Memory B cell (primary cell): ENCODE measurements at regions not wholly inside any gene's neighbourhood (a gene's known extent, or its start where the extent isn't known, plus 50 kb on each side); places are given as distances from the start of the nearest gene placed in this dataset.
A peak's percentile ranks its signal among the peaks of the same experiment; 100 is the strongest.

Experiments used
- ATAC-seq: fragments of 150-1000 bp; cut with Tn5 transposase; 2 replicates; pipeline ENCODE4 v1.10.0; 2021; ENCODE audit warnings: low read depth, mild to moderate bottlenecking, moderate library complexity
- DNase-seq, 2 donors: peaks; one replicate each; pipeline ENCODE4 v3.0.0; 2022; ENCODE audit warnings: low spot score in 2 of 2
- H3K27ac Mint-ChIP-seq: one replicate; pipeline ENCODE4 v1.8.0; 2022; ENCODE audit warnings: mild to moderate bottlenecking, moderate library complexity, mixed read lengths
- H3K27me3 Mint-ChIP-seq: one replicate; pipeline ENCODE4 v1.8.0; 2022; ENCODE audit warnings: mixed read lengths
- H3K36me3 Mint-ChIP-seq: one replicate; pipeline ENCODE4 v1.8.0; 2022; ENCODE audit warnings: mild to moderate bottlenecking, mixed read lengths
- H3K4me1 Mint-ChIP-seq: one replicate; pipeline ENCODE4 v1.8.0; 2022; ENCODE audit warnings: mixed read lengths
- H3K4me3 Mint-ChIP-seq: one replicate; pipeline ENCODE4 v1.8.0; 2022; ENCODE audit warnings: mild to moderate bottlenecking, moderate library complexity, mixed read lengths
- H3K9me3 Mint-ChIP-seq: one replicate; pipeline ENCODE4 v1.8.0; 2022; ENCODE audit warnings: mixed read lengths

GRCh38 chr1:13935336-13935735 lies 235.3 kb downstream of the PRDM2 start:
- H3K27ac Mint-ChIP-seq, result no peak overlapping the region
- H3K27me3 Mint-ChIP-seq, result peaks cover 5% of the 10 kb centered on the region
- DNase-seq, result no peak
- H3K4me3 Mint-ChIP-seq, result no peak overlapping the region
- ATAC-seq, result no peak
- H3K36me3 Mint-ChIP-seq, result peaks cover 3% of the 10 kb centered on the region
- H3K4me1 Mint-ChIP-seq, result no peaks in the 10 kb centered on the region
- H3K9me3 Mint-ChIP-seq, result no peaks in the 10 kb centered on the region

GRCh38 chr1:13941315-13941714 lies 241.3 kb downstream of the PRDM2 start:
- H3K27ac Mint-ChIP-seq, result no peak overlapping the region

DNA sequence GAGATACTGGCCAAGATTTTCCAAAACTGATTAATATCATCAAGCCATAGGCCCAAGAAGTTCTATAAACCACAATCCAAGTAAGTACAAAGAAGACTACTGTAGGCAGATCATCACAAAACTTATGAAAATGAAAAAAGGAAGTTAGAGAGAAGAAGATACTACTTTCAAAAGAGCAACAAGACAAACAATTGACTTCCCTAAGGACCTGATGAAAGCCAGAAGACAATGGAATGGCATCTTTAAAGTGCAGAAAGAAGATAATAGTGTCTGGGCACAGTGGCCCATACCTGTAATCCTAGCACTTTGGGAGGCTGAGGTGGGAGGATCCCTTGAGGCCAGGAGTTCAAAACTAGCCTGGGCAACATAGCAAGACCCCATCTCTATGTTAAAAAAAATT lies 243.1 kb downstream of the PRDM2 start:
- H3K27ac Mint-ChIP-seq, result no peak overlapping the region
- H3K4me3 Mint-ChIP-seq, result no peak overlapping the region
- H3K9me3 Mint-ChIP-seq, result peaks cover 8% of the 10 kb centered on the region
- ATAC-seq, result no peak
- H3K36me3 Mint-ChIP-seq, result peaks cover 5% of the 10 kb centered on the region
- no peak for DNase-seq
- no peaks in the 10 kb centered on the region for H3K4me1 Mint-ChIP-seq
- peaks cover 8% of the 10 kb centered on the region for H3K27me3 Mint-ChIP-seq

More at GRCh38 chr1:13941315-13941714, 241.3 kb downstream of the PRDM2 start:
- H3K9me3 Mint-ChIP-seq, result peaks cover 8% of the 10 kb centered on the region
- DNase-seq (no peak), ATAC-seq (no peak)
- H3K4me3 Mint-ChIP-seq, result no peak overlapping the region
- H3K27me3 Mint-ChIP-seq, result peaks cover 5% of the 10 kb centered on the region
- H3K36me3 Mint-ChIP-seq, result peaks cover 7% of the 10 kb centered on the region
- no peaks in the 10 kb centered on the region for H3K4me1 Mint-ChIP-seq

DNA sequence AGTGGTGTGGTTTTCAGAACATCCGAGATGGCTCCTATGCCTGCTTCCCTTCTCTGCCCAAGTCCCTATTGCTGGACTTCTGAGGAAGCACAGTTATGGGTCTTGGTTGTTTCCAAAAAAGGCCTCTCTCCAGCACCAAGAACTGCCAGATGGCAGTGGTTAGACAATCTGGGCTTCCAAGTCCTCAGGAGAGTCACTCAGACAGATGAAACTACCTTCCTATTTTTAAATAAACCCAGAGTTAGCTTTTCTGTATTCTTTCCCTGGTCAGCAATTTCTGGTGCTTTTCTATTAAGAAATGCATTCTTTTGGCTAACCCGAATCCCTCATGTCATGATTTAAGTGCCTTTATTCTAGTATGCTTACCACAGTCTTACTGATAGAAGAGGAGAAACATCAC lies 245.9 kb downstream of the PRDM2 start:
- H3K4me1 Mint-ChIP-seq, result no peaks in the 10 kb centered on the region
- H3K36me3 Mint-ChIP-seq, result peaks cover 3% of the 10 kb centered on the region
- H3K27ac Mint-ChIP-seq, result no peak overlapping the region
- peaks cover 13% of the 10 kb centered on the region for H3K27me3 Mint-ChIP-seq
- DNase-seq (no peak), ATAC-seq (no peak)
- H3K9me3 Mint-ChIP-seq, result peaks cover 8% of the 10 kb centered on the region
- H3K4me3 Mint-ChIP-seq, result no peak overlapping the region

GRCh38 chr1:13947658-13948057 lies 247.7 kb downstream of the PRDM2 start:
- Mint-ChIP-seq H3K4me3 (no peak overlapping the region), H3K9me3 (peaks cover 6% of the 10 kb centered on the region), H3K27ac (no peak overlapping the region), H3K36me3 (peaks cover 3% of the 10 kb centered on the region), H3K27me3 (peaks cover 13% of the 10 kb centered on the region), H3K4me1 (no peaks in the 10 kb centered on the region)
- no peak for ATAC-seq
- no peak for DNase-seq

- Mint-ChIP-seq H3K4me3 (no peak overlapping the region), H3K9me3 (peaks cover 1% of the 10 kb centered on the region), H3K27me3 (peaks cover 13% of the 10 kb centered on the region), H3K4me1 (no peaks in the 10 kb centered on the region), H3K36me3 (no peaks in the 10 kb centered on the region), H3K27ac (no peak overlapping the region)
- ATAC-seq (no peak), DNase-seq (no peak)
Measured at GRCh38 chr1:13948396-13948795, 248.4 kb downstream of the PRDM2 start.

DNA sequence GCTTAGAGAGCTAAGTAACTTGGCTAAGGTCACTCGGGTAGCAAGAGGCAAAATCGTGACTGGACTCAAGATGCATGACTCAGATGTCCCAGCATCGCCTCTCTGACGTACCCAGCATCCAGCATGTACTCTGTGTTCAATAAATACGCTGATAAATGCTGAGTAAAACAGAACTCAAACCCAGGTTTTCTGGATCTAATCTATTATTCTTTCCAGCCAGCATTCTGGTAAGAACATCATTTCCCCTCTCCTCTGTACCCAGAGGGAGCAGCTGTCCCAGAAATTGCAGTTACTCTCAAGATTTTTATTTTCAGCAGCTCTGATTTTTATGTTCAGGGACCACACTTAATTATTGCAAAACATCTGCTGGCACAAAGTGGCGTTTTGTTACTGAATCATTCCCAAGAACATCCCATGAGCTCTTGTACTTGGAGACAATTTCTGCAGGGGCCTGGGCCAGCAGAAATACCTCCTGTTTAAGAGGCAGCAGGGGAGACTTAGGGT lies 249.0 kb downstream of the PRDM2 start:
- Mint-ChIP-seq H3K9me3 (peaks cover under 1% of the 10 kb centered on the region), H3K4me3 (no peak overlapping the region), H3K4me1 (no peaks in the 10 kb centered on the region), H3K27ac (no peak overlapping the region), H3K27me3 (peaks cover 13% of the 10 kb centered on the region), H3K36me3 (no peaks in the 10 kb centered on the region)
- DNase-seq, result no peak
- ATAC-seq, result no peak

GRCh38 chr1:13949546-13949945 lies 249.6 kb downstream of the PRDM2 start:
- no peak for DNase-seq
- H3K36me3 Mint-ChIP-seq, result no peaks in the 10 kb centered on the region
- no peaks in the 10 kb centered on the region for H3K9me3 Mint-ChIP-seq
- no peak for ATAC-seq
- H3K27ac Mint-ChIP-seq, result no peak overlapping the region
- peaks cover 13% of the 10 kb centered on the region for H3K27me3 Mint-ChIP-seq
- no peaks in the 10 kb centered on the region for H3K4me1 Mint-ChIP-seq
- H3K4me3 Mint-ChIP-seq, result no peak overlapping the region

- H3K27ac Mint-ChIP-seq, result no peak overlapping the region
- H3K4me3 Mint-ChIP-seq, result no peak overlapping the region
- ATAC-seq (no peak), DNase-seq (no peak)
- peaks cover 11% of the 10 kb centered on the region for H3K27me3 Mint-ChIP-seq
- no peaks in the 10 kb centered on the region for H3K4me1 Mint-ChIP-seq
- H3K9me3 Mint-ChIP-seq, result no peaks in the 10 kb centered on the region
- H3K36me3 Mint-ChIP-seq, result no peaks in the 10 kb centered on the region
Measured at GRCh38 chr1:13950637-13951036, 250.6 kb downstream of the PRDM2 start.

DNA sequence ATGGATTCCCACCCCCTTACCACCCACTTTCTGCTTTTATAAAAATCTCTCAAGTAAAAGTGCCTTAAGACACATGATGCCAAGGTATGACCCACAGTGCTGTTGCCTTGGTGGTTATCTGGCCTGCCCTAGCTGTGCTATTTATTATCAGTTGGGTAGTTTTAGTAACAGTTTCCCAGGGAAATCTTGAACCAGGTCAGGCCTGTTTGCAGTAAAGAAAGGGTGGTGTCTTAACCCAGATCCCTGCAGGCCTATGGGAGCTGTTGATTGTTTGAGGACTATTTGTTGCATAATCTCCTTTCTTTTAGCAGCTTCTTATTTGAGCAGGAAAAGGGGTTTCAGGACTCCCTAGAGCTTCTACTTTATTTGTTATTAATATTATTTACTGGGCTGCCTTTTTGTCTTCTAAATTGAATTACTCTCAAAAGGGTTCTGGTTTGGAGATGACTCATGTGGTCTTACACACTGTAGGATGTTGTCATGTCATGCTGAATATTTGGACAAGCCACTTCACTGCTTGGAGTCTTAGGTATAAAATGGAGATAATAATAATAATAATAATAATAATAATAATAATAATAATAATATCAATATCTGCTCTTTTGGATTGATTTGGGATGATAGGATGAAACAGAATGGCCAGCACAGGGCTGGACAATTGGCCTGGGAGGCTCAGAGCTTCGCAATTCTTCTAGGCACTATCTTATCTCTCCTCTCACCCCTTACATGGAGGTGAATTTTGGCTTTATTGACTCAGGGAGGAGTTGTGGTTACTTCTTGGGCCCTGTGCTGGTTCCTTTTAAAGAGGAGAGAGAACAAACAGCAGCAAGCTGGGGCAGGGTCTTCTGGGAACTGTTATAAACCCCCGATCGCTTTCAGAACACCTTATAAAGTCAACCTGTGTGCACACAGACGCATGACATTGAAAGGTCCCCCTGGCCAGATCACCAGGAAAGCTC lies 252.1 kb downstream of the PRDM2 start:
- no peak for DNase-seq
- H3K27me3 Mint-ChIP-seq, result peaks cover 9% of the 10 kb centered on the region
- no peaks in the 10 kb centered on the region for H3K36me3 Mint-ChIP-seq

GRCh38 chr1:13952985-13953384 lies 253.0 kb downstream of the PRDM2 start:
- no peaks in the 10 kb centered on the region for H3K36me3 Mint-ChIP-seq
- H3K4me1 Mint-ChIP-seq, result no peaks in the 10 kb centered on the region
- H3K27me3 Mint-ChIP-seq, result peaks cover 8% of the 10 kb centered on the region
- no peak overlapping the region for H3K27ac Mint-ChIP-seq
- DNase-seq (no peak), ATAC-seq (no peak)
- H3K4me3 Mint-ChIP-seq, result no peak overlapping the region
- no peaks in the 10 kb centered on the region for H3K9me3 Mint-ChIP-seq

More for the DNA sequence above, 252.1 kb downstream of the PRDM2 start:
- H3K27ac Mint-ChIP-seq, result no peak overlapping the region
- no peaks in the 10 kb centered on the region for H3K9me3 Mint-ChIP-seq
- no peak overlapping the region for H3K4me3 Mint-ChIP-seq
- no peak for ATAC-seq
- no peaks in the 10 kb centered on the region for H3K4me1 Mint-ChIP-seq

DNA sequence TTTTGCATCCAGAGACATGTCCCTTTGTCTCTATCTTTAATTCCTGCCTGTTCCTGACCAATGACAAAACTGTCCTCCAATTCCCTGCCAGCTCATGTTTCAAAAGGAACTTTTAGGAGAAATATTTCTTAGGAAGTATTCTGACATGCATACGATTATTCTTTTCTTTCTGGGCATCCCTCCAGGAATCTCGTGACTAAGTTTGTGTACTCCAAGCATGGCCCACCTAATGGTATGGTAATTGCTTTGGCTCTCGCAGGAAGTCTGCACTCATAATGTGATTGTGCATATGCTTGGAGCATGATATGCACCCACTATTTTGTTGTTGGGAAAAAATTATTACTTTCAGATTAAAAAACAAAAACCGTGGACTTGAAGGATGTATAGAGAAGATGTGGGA lies 256.4 kb downstream of the PRDM2 start:
- Mint-ChIP-seq H3K36me3 (no peaks in the 10 kb centered on the region), H3K9me3 (no peaks in the 10 kb centered on the region), H3K4me3 (no peak overlapping the region), H3K27ac (no peak overlapping the region), H3K4me1 (no peaks in the 10 kb centered on the region), H3K27me3 (peaks cover 6% of the 10 kb centered on the region)
- DNase-seq, result no peak
- no peak for ATAC-seq

DNA sequence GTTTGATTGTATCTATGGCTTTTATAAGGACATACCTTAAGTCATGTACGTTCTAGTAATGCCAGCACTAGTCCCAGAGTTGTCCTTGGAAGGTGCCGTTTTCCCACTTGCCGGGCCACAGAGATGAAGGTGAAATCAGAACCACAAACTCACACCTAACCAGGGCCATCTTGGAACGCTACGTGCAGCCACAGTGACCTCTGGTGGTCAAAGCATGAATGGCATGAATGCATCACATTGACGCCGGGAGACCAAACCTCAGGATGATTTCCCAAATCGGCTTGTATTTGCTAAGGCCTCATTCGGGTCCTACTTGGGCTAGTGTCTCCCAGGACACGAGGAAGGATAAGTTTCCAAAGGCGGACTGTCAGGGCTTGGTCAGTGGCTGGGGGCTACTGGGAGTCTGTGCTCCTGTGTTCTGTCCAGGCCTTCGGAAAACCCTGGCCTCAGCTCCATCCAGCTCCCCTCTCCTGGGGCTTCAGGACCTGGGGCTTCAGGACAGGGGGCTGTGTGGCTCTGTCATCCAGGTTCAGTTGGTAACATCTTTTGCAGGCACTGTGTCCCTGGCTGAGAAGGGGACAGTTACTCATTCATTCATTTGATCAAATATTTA lies 260.5 kb downstream of the PRDM2 start:
- peak; percentile 45 for ATAC-seq

DNA sequence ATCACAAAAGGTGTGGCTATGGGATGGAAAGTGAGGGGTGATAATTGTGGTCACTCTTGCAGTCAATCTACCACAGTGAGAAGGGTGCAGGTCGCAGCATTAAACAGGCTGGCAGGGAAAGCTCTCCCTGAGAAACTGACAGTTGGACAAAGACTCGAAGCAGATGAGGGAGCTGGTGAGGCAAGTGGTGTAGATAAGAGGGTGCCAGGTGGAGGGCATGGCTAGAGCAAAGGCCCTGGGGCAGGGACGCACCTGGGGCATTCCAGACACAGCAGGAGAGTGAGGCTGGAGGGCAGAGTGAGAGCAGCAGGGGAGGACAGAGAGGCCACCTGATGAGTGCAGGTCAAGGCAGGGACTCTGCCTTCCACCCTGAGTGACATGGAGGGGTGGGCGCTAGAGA lies 264.8 kb downstream of the PRDM2 start:
- H3K36me3 Mint-ChIP-seq, result no peaks in the 10 kb centered on the region
- H3K9me3 Mint-ChIP-seq, result no peaks in the 10 kb centered on the region
- H3K27me3 Mint-ChIP-seq, result peaks cover 21% of the 10 kb centered on the region

More for the DNA sequence above, 260.5 kb downstream of the PRDM2 start:
- Mint-ChIP-seq H3K4me1 (no peaks in the 10 kb centered on the region), H3K9me3 (no peaks in the 10 kb centered on the region), H3K27me3 (peaks cover 15% of the 10 kb centered on the region), H3K27ac (no peak overlapping the region), H3K4me3 (no peak overlapping the region), H3K36me3 (no peaks in the 10 kb centered on the region)
- peak; percentile 63 to 81 for DNase-seq

More for the DNA sequence above, 264.8 kb downstream of the PRDM2 start:
- no peaks in the 10 kb centered on the region for H3K4me1 Mint-ChIP-seq
- DNase-seq, result no peak
- no peak overlapping the region for H3K4me3 Mint-ChIP-seq
- no peak for ATAC-seq
- no peak overlapping the region for H3K27ac Mint-ChIP-seq
